Activated T-helper 2 cell treated with anti-CD3 and anti-CD28 coated beads, Interferon-gamma antibody, Interleukin-2, Interleukin-4, amounts not matched to agents 10 μg/mL and 5 μg/mL and 100 μg/mL, durations not matched to agents 14 hours and 24 hours and 36 hours (primary cell): ENCODE measurements at regions not wholly inside any gene's neighbourhood (a gene's known extent, or its start where the extent isn't known, plus 50 kb on each side); places are given as distances from the start of the nearest gene placed in this dataset.

Experiments
- DNase-seq: peaks from one replicate; pipeline ENCODE4 v3.0.0; 2021; ENCODE audit warnings: low spot score
- H3K27ac Mint-ChIP-seq: one replicate; pipeline ENCODE4 v1.8.0; 2021; ENCODE audit warnings: mixed read lengths
- H3K27me3 Mint-ChIP-seq: one replicate; pipeline ENCODE4 v1.8.0; 2021; ENCODE audit warnings: low read depth, mixed read lengths
- H3K36me3 Mint-ChIP-seq: one replicate; pipeline ENCODE4 v1.8.0; 2021; ENCODE audit warnings: low read depth, mixed read lengths
- H3K4me1 Mint-ChIP-seq: one replicate; pipeline ENCODE4 v1.8.0; 2021; ENCODE audit warnings: low read depth, mixed read lengths
- H3K4me3 Mint-ChIP-seq: one replicate; pipeline ENCODE4 v1.8.0; 2021; ENCODE audit warnings: low read depth, mild to moderate bottlenecking, moderate library complexity, mixed read lengths
- H3K9me3 Mint-ChIP-seq: one replicate; pipeline ENCODE4 v1.8.0; 2021; ENCODE audit warnings: mixed read lengths
- intact Hi-C: fragments of 100-400 bp; cut with micrococcal nuclease; formaldehyde crosslinking; loops from one replicate; pipeline ENCODE4 v1.15.1; 2023

DNA sequence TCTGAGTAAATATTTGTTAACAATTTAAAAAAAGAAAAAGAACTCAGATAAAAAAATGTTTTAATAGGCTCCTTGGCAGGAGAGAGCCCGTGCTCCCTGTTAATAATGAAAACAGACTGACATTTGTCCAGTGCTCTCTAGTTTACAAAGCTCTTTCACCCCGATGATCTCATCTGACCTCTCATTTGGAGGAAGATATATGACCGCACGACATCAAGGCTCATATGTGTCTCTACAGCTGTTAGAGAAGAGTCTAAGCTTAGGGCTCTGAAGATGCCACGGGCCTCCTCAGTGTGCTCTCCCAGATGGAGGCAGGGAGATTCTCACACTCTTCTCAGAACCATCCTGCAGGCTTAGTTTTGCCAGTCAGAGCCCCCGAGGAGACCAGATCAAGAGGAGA lies 280.8 kb upstream of the IRX5 start:
- intact Hi-C loops: no loop called here
- H3K4me3 Mint-ChIP-seq: no peak overlapping the region
- H3K27me3 Mint-ChIP-seq: peaks cover 14% of the 10 kb centered on the region
- no peaks in the 10 kb centered on the region for H3K9me3 Mint-ChIP-seq
- no peaks in the 10 kb centered on the region for H3K36me3 Mint-ChIP-seq
- no peaks in the 10 kb centered on the region for H3K4me1 Mint-ChIP-seq
- H3K27ac Mint-ChIP-seq: no peak overlapping the region
- DNase-seq: no peak

DNA sequence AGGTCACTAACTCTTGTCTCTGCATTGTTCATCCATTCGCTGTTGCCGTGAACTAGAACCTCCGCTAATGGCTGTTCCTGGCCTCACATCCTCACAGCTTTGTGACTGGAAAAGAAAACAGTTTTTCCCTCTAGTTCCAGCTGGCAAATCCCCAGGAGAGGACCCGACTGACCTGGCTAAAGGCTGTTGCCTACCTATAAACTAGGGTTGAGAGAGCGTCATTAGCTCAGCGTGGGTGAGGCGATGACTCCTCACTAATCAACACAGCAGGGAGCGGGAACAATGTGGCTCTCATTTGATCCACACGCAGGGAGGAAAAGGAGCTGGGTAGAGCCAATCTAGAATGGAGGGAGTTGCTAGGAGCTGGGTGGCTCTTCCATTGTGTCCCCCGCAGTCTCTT lies 282.1 kb upstream of the IRX5 start:
- Mint-ChIP-seq H3K36me3 (no peaks in the 10 kb centered on the region), H3K4me1 (no peaks in the 10 kb centered on the region), H3K4me3 (no peak overlapping the region), H3K9me3 (no peaks in the 10 kb centered on the region), H3K27ac (no peak overlapping the region), H3K27me3 (peaks cover 5% of the 10 kb centered on the region)
- intact Hi-C loops: no loop called here
- no peak for DNase-seq

DNA sequence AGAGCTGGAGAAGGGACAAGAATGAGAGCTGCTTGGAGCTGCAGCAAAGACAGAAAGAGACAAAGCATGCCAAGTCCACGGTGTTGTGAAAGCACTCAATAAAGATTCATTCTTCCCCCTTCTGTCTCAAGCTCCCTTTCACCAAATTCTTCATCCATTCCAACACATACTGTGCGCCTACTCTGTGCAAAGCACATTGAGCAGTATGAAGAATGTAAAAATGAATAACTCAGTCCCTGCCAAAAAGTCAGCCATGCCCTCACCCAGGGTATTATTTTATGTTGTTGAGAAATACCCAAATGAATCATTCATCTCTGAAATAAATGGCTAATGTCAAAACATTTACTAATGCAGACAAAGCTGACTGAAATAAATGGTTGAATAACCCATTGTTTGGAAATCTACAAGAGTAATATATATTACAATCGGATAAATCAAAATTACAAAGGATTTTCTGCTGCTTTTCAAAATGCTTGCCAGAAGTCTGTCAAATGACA lies 282.9 kb upstream of the IRX5 start:
- Mint-ChIP-seq H3K4me1 (no peaks in the 10 kb centered on the region), H3K9me3 (no peaks in the 10 kb centered on the region), H3K36me3 (no peaks in the 10 kb centered on the region), H3K27me3 (peaks cover 5% of the 10 kb centered on the region), H3K27ac (no peak overlapping the region), H3K4me3 (no peak overlapping the region)
- intact Hi-C loops: no loop called here
- DNase-seq: no peak

DNA sequence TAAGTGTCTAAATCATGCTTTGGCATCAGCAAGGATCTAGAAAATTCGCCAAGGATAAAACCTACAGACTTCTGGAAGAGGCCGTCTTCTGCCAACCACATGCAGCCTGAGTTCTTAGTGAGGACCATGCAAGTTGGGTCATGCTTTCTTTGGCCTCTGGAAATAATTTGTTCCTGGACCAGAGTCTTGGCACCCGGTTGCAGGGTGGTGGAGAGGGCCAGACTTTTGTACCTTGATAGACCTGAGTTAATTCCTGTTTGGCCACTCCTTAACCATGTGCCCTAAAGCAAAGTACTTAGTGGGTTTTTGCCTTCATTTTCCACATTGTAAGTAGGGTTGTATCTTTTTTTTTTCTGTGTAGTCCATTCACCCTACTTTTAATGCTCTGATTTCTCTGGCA lies 283.4 kb upstream of the IRX5 start:
- no peak for DNase-seq
- Mint-ChIP-seq H3K27me3 (peaks cover 5% of the 10 kb centered on the region), H3K36me3 (no peaks in the 10 kb centered on the region), H3K9me3 (no peaks in the 10 kb centered on the region), H3K4me1 (no peaks in the 10 kb centered on the region), H3K4me3 (no peak overlapping the region), H3K27ac (no peak overlapping the region)
- intact Hi-C loops: no loop called here

DNA sequence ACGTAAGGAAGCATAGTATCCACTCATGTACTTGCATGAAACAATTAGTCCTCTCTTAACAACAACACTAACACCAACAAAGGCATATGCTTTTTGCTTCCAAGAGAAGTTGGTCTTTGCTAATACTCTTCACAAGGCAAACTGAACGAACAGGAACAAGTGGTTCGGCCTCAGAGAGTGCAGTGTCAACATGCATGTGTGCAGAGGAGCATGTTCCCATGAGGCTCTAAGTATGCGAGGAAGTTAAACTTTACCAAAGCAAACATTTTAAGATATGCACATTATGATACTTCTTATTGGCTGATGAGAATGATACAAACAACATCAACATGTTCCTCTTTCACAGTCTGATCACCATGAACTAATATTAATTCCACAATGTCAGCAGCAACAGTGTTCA lies 285.3 kb upstream of the IRX5 start:
- Mint-ChIP-seq H3K9me3 (no peaks in the 10 kb centered on the region), H3K4me3 (no peak overlapping the region), H3K4me1 (no peaks in the 10 kb centered on the region), H3K36me3 (no peaks in the 10 kb centered on the region), H3K27me3 (no peaks in the 10 kb centered on the region), H3K27ac (no peak overlapping the region)
- intact Hi-C loops: no loop called here
- DNase-seq: no peak

DNA sequence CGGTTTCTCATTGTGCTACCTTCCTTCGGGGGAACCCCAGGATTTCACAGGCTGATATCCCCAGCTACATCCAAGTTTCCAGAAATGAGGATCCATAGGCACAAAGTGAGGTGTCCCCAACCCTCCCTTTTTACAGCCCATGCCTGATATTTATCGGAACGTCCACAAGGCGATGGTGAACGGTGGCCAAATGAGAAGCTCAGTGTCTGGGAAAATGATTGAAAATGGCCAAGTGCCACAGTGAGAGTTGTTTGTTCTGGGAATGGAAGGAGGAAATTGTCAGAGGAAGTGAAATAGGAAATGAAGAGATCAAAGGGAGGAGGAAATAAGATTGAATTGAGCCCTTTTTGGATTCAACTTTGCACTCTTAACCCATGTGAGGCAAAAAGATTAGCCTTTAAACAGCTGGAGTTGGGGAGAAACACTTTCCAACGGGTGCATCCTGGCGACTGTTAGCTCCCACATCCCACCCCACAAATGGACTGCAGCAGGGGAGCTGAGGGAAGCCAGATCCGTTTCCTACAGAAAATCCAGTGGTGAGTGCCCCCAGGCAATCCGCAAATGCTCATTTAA lies 294.4 kb upstream of the IRX5 start:
- no peaks in the 10 kb centered on the region for H3K27me3 Mint-ChIP-seq
- intact Hi-C loops: no loop called here
- no peak overlapping the region for H3K27ac Mint-ChIP-seq
- H3K4me1 Mint-ChIP-seq: no peaks in the 10 kb centered on the region
- H3K36me3 Mint-ChIP-seq: no peaks in the 10 kb centered on the region
- no peaks in the 10 kb centered on the region for H3K9me3 Mint-ChIP-seq
- no peak for DNase-seq
- no peak overlapping the region for H3K4me3 Mint-ChIP-seq

DNA sequence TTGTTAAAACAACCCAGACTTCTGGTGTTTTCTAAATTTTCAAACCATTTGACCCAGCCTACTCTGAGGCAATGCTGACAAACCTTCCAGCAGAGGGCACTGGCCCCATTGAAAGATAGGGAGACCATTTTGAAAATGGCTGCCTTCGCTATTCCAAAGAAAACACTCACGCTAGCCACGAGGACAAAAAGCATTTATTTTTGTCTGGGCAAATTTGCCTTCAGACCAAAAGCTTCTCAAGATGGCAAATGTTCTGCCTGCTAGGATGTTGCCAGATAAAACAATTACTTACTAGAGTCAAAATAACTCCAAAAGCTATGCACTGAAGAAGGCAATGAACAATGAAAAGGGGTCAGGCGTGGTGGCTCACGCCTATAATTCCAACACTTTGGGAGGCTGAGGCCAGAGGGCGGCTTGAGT lies 296.7 kb upstream of the IRX5 start:
- intact Hi-C loops: no loop called here
- Mint-ChIP-seq H3K4me1 (no peaks in the 10 kb centered on the region), H3K27me3 (no peaks in the 10 kb centered on the region), H3K36me3 (no peaks in the 10 kb centered on the region), H3K4me3 (no peak overlapping the region), H3K27ac (no peak overlapping the region), H3K9me3 (no peaks in the 10 kb centered on the region)
- no peak for DNase-seq

DNA sequence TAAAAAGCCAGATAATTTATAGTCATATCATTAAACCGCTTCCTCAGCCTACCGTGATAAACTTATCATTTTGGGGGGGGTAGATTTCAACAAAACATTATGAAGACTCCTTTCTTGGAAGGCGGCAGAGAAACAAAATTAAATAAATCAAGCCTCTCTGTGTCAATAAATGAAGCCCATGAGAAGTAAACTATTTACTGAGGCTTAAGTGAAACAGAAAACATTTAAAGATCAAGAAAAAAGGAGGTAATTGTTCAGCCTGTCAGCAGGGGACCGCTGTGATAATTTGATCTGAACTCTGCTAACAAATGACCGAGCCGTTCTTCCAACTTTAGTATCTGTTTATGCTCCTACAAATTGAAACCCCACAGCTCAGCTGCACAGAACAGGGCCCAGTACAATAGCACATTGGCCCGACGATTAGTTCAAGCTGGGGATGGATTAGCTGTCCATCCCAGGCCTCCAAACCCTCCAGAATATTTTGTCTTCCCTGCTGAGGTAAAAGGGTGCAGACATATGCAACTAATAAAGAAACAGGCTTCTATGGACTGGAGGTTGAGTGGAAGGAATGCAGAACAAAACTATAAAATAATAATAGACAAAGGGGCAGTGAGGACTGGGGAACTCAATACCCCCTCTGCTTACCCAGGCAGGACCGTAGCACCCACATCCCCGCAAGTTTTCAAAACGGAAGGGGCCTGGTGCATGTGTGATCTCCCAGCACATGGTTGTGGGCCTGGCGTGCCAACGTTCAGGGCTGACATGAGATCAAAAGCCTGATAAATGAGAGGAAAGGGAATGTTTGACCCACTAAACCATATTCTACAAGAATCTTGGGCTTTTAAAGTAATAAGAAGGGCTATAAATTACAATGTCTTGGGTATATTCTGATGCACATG lies 298.1 kb upstream of the IRX5 start:
- H3K27me3 Mint-ChIP-seq: no peaks in the 10 kb centered on the region
- no peaks in the 10 kb centered on the region for H3K36me3 Mint-ChIP-seq
- intact Hi-C loops: no loop called here
- H3K4me3 Mint-ChIP-seq: no peak overlapping the region
- no peaks in the 10 kb centered on the region for H3K4me1 Mint-ChIP-seq
- no peak for DNase-seq
- no peaks in the 10 kb centered on the region for H3K9me3 Mint-ChIP-seq
- H3K27ac Mint-ChIP-seq: no peak overlapping the region

DNA sequence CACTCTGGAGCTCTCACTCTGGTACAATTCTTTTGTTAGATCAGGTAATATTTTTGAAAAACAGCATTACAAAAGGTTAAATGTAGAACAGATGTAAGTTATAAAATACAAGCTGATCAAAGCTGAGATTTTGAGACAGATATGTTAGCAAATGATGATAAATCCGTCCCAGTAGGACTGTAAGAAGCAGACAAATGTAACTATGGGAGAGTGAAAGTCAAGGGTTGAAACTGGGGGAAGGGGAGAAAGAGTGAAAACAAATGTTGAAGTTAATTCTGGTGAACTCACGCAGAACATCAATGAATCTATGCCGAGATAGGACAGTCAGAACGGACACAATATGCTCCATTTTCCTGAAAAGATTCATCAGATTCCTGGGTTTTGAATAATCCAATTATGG lies 298.9 kb upstream of the IRX5 start:
- Mint-ChIP-seq H3K9me3 (no peaks in the 10 kb centered on the region), H3K27me3 (no peaks in the 10 kb centered on the region), H3K4me3 (no peak overlapping the region), H3K36me3 (no peaks in the 10 kb centered on the region), H3K4me1 (no peaks in the 10 kb centered on the region), H3K27ac (no peak overlapping the region)
- no peak for DNase-seq
- intact Hi-C loops: no loop called here

DNA sequence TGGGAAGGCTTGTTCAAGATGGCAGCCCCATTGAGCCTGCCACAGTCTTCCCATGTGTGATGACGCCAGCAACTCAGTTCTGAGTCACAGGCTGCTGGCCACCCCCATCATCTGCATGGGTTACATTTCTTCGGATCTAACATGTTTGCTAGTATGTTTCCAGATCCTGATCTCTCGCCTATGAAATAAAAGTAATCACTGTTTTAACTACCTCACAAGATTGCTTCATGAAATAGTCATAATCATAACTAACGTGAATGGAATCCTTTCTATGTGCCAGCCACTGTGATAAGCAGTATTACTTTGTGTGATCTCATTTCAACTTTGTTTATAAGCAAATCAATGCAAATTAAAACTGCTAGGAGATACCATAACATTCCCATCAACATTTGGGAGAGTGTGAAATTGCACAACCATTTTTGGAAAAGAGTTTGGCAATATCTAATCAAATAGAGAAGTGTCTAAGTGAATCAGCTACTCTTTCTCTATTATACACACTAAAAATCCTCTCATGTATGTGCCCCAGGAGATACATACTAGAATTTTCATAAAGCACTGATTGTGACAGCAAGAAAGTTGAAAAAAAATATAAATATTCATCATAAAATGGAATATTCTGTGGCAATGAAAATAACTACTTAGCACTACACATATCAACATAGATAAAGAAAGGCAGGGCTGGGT lies 300.2 kb upstream of the IRX5 start:
- no peak overlapping the region for H3K4me3 Mint-ChIP-seq
- no peak overlapping the region for H3K27ac Mint-ChIP-seq
- no peaks in the 10 kb centered on the region for H3K4me1 Mint-ChIP-seq
- no peak for DNase-seq
- intact Hi-C loops: no loop called here
- no peaks in the 10 kb centered on the region for H3K27me3 Mint-ChIP-seq
- no peaks in the 10 kb centered on the region for H3K9me3 Mint-ChIP-seq
- H3K36me3 Mint-ChIP-seq: no peaks in the 10 kb centered on the region

DNA sequence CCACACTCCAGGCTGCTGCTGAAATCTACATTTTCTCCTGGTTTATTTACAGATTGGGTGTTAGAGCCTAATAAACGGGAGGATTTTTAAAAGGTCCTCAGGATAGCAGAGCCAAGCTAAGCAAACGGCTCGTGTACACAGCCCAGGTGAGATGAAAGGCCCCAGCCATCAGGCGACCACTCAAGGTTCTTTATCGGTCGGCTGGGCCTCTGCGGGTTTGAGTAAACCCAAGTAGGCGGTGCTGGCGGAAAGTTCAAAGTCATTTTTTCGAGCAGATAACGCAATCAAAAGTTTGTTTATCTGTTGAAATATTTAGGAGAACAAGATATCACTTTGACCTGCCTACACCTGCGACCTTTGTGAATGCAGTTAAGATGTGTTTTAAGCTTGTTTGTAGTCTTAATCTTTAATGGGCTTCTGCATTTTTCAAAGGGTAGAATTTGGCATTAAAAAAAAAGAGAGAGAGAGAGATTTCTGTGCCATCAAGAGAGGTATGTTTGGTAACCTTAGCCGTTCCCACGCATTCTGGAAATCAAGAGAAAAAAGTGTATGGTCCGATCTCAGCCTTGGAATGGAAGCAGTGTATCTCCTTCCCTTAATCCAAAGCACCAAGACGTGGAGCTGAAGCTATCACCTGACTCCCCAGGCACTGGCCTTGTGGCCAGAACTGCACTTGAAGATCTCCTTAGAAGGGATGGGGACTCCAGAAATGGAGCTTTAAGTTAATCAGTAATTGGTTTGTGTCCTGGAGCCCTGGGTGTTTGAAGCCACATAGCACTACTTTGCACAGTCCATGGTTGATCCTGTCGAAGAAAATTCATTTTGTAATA lies 301.7 kb upstream of the IRX5 start:
- no peaks in the 10 kb centered on the region for H3K27me3 Mint-ChIP-seq
- intact Hi-C loops: no loop called here
- no peaks in the 10 kb centered on the region for H3K9me3 Mint-ChIP-seq
- no peak overlapping the region for H3K4me3 Mint-ChIP-seq
- no peak for DNase-seq
- no peak overlapping the region for H3K27ac Mint-ChIP-seq
- H3K36me3 Mint-ChIP-seq: no peaks in the 10 kb centered on the region
- no peaks in the 10 kb centered on the region for H3K4me1 Mint-ChIP-seq

DNA sequence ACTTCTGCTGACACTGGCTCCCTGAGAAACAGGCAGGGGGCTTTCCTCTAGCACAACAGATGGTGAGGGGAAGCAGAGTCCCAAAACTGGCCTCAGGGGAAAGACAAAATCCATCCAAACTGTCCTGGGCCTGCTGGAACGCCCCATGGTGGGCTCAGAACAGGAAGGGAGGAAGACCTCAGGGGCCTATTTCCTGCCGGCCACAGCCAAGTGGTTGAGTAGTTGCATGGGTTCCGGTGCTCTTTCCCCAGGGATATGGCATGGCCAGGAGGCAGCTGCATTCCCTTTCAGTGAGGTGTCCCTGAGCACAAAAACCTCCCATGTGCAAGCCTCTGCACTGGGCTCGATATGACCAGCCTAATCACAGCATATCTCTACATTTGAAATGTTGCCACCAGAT lies 303.0 kb upstream of the IRX5 start:
- Mint-ChIP-seq H3K4me3 (no peak overlapping the region), H3K9me3 (no peaks in the 10 kb centered on the region), H3K27me3 (no peaks in the 10 kb centered on the region), H3K27ac (no peak overlapping the region), H3K4me1 (no peaks in the 10 kb centered on the region), H3K36me3 (no peaks in the 10 kb centered on the region)
- no peak for DNase-seq
- intact Hi-C loops: no loop called here
